Prostate gland (tissue), 2 donors: ENCODE measurements at regions not wholly inside any gene's neighbourhood (a gene's known extent, or its start where the extent isn't known, plus 50 kb on each side); places are given as distances from the start of the nearest gene placed in this dataset.

Source experiments
- DNase-seq: peaks from one replicate; pipeline ENCODE4 v3.0.0-alpha.2; 2019; ENCODE audit warnings: low spot score
- H3K27ac ChIP-seq, 2 donors: fragments of 200-600 bp; sonication (generic); 2 replicates each; pipeline ENCODE4 v1.5.1; 2017 to 2019
- H3K27me3 ChIP-seq: fragments of 200-600 bp; sonication (generic); replicated peaks from 2 replicates; pipeline ENCODE4 v1.5.1; 2019; ENCODE audit not compliant: insufficient read depth
- H3K36me3 ChIP-seq, 2 donors: fragments of 200-600 bp; sonication (generic); 1 replicate in 1 of 2; 2 replicates in 1 of 2; pipeline versions ENCODE4 v1.5.1 to v1.8.1; 2017 to 2019
- H3K4me1 ChIP-seq: fragments of 200-600 bp; sonication (generic); replicated peaks from 2 replicates; pipeline ENCODE4 v1.5.1; 2019
- H3K4me3 ChIP-seq, 2 donors: fragments of 200-600 bp; sonication (generic); 2 replicates each; pipeline ENCODE4 v1.5.1; 2017 to 2019
- H3K9me3 ChIP-seq: fragments of 200-600 bp; sonication (generic); 2 replicates; pipeline ENCODE4 v1.5.1; 2017
- CTCF ChIP-seq, 4 experiments: fragments of 200-600 bp in 2 of 4; fragments of 450-650 bp in 2 of 4; sonication (generic) in 2 of 4; IDR thresholded peaks; 1 replicate in 3 of 4; 2 replicates in 1 of 4; pipeline ENCODE4 v1.5.1; 2016 to 2019; ENCODE audit warnings: antibody characterized with exemption in 4 of 4, mild to moderate bottlenecking in 2 of 4, moderate library complexity in 2 of 4
- POLR2A ChIP-seq: fragments of 450-650 bp; IDR thresholded peaks from one replicate; pipeline ENCODE4 v1.6.1; 2016; ENCODE audit warnings: antibody characterized with exemption, mild to moderate bottlenecking
- POLR2AphosphoS5 ChIP-seq: sonication (generic); formaldehyde crosslinking; IDR thresholded peaks from one replicate; pipeline ENCODE4 v1.6.1; 2017; ENCODE audit warnings: antibody characterized with exemption
- WGBS: methylation state at CpG from one replicate; pipeline ENCODE4 v1.1.5; 2018; 5-methylcytosine and 5-hydroxymethylcytosine counted together
- intact Hi-C: fragments of 100-400 bp; cut with DNase I; formaldehyde crosslinking; loops from one replicate; pipeline ENCODE4 v1.14.2; 2022

- Histone ChIP-seq H3K27me3 (no peaks in the 10 kb centered on the region), H3K9me3 (no peaks in the 10 kb centered on the region), H3K36me3 (no peaks in the 10 kb centered on the region), H3K4me1 (no peaks in the 10 kb centered on the region), H3K27ac (no peak overlapping the region), H3K4me3 (no peak overlapping the region)
- no peak for TF ChIP-seq CTCF (IDR thresholded peaks at IDR 0.05)
- no peak for TF ChIP-seq POLR2AphosphoS5
- TF ChIP-seq POLR2A, result no peak
- intact Hi-C loops, result no loop called here
- no peak for DNase-seq
- whole genome bisulfite sequencing, result 57% methylated on average over 12 of the region's 12 CpGs
Observed at GRCh38 chr21:35138665-35139381, 89.7 kb upstream of the RUNX1 start.

- Histone ChIP-seq H3K4me1 (no peaks in the 10 kb centered on the region), H3K36me3 (no peaks in the 10 kb centered on the region), H3K9me3 (no peaks in the 10 kb centered on the region), H3K27me3 (no peaks in the 10 kb centered on the region), H3K27ac (no peak overlapping the region), H3K4me3 (no peak overlapping the region)
- no peak for DNase-seq
- TF ChIP-seq POLR2AphosphoS5, result no peak
- no peak for TF ChIP-seq POLR2A
- no peak for TF ChIP-seq CTCF (IDR thresholded peaks at IDR 0.05)
- intact Hi-C loops, result no loop called here
- WGBS, result 83% methylated on average over 1 of the region's 1 CpG
Observed at GRCh38 chr21:35136586-35137219, 87.6 kb upstream of the RUNX1 start.

- no peak overlapping the region for H3K27ac ChIP-seq
- intact Hi-C loops, result no loop called here
- H3K36me3 ChIP-seq, result no peaks in the 10 kb centered on the region
- H3K4me3 ChIP-seq, result no peak overlapping the region
- 78% methylated on average over 3 of the region's 3 CpGs for WGBS
- no peaks in the 10 kb centered on the region for H3K9me3 ChIP-seq
- H3K27me3 ChIP-seq, result no peaks in the 10 kb centered on the region
- no peaks in the 10 kb centered on the region for H3K4me1 ChIP-seq
- no peak for DNase-seq
- TF ChIP-seq CTCF (IDR thresholded peaks at IDR 0.05) (no peak), POLR2AphosphoS5 (no peak), POLR2A (no peak)
Observed at GRCh38 chr21:35136106-35136505, 87.0 kb upstream of the RUNX1 start.

GRCh38 chr21:35135481-35135880 lies 86.4 kb upstream of the RUNX1 start:
- Histone ChIP-seq H3K9me3 (no peaks in the 10 kb centered on the region), H3K4me3 (no peak overlapping the region), H3K27me3 (no peaks in the 10 kb centered on the region), H3K36me3 (no peaks in the 10 kb centered on the region), H3K27ac (no peak overlapping the region), H3K4me1 (no peaks in the 10 kb centered on the region)
- intact Hi-C loops, result no loop called here
- no peak for DNase-seq
- TF ChIP-seq POLR2A (no peak), CTCF (IDR thresholded peaks at IDR 0.05) (no peak), POLR2AphosphoS5 (no peak)
- WGBS, result 94% methylated on average over 7 of the region's 7 CpGs

GRCh38 chr21:35134309-35134708 lies 85.2 kb upstream of the RUNX1 start:
- Histone ChIP-seq H3K4me1 (no peaks in the 10 kb centered on the region), H3K36me3 (no peaks in the 10 kb centered on the region), H3K27ac (no peak overlapping the region), H3K9me3 (no peaks in the 10 kb centered on the region), H3K27me3 (no peaks in the 10 kb centered on the region), H3K4me3 (no peak overlapping the region)
- intact Hi-C loops, result no loop called here
- TF ChIP-seq CTCF (IDR thresholded peaks at IDR 0.05) (no peak), POLR2AphosphoS5 (no peak), POLR2A (no peak)
- WGBS, result 43% methylated on average over 2 of the region's 2 CpGs
- no peak for DNase-seq
